Endometrium (tissue), 2 donors: ENCODE measurements at regions not wholly inside any gene's neighbourhood (a gene's known extent, or its start where the extent isn't known, plus 50 kb on each side); places are given as distances from the start of the nearest gene placed in this dataset.

Source experiments
- FAIRE-seq: peaks from 2 replicates; lab custom pipeline; 2012; peaks lifted over from hg19 to GRCh38; lab: Jason Lieb, UNC
- donor health status: control.
- donor health status: control.

DNA sequence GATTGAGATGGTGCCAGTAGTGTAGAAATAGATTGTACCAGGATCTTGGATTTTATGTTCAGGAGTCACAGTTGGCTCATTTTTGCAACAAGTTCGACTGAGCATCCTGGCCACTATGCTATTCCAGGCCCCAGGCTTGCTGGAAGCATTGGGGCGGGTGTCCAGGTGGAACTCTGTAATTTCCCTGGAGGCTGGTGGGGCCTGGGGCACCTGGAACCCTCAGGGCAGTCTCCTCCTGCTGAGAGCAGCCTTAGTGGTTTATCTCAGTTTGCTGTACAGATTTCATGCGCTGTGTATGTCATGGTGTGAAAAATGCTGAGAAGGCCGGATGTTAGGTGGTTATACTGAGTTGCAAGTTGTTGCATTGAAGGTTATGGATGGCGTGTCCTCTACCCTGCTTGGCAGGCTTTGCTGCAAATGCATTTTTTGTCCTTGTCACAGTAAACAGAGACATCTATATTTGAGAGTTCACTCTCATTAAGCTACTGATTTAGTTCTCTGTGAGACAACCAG is 135.1 kb upstream of the MYLIP start:
- FAIRE-seq, result no peak

DNA sequence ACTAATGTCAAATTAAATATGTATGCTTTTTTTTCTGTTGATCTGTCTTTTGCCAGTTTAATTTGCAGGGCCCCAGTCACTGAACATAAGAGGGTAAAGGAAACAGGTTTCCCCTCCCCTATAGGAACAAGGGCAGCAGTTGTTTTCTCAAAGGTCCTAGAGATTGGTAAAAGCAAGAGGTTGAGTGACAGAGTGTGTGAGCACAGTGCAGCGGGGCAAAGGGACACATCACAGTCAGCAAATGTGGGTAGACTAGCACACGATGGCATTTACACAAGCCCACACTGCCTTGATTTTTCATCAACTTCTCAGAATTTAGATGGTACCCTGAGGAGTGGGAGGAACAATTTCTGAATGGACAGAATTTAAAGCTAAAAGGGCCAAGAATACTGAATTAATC is 138.7 kb upstream of the MYLIP start:
- no peak for FAIRE-seq

DNA sequence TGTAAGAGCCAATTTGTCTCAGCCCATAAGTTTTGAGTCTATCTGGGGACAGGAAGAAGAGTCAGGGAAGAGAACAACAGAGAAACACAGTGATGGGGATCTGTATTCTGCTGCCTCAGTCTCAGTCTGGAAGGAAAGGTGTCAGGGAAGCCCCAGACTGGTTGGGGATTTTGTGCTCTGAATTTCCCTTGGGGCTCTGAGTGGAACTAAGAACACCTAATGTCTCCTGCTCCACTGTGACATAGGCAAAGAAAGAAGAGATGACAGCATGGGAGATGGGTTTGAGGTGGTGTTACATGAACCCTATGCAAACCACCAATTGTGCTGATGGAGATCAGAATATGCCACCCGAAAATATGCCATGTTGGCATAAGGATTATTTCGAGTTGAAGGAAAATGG is 139.5 kb upstream of the MYLIP start:
- FAIRE-seq, result no peak

DNA sequence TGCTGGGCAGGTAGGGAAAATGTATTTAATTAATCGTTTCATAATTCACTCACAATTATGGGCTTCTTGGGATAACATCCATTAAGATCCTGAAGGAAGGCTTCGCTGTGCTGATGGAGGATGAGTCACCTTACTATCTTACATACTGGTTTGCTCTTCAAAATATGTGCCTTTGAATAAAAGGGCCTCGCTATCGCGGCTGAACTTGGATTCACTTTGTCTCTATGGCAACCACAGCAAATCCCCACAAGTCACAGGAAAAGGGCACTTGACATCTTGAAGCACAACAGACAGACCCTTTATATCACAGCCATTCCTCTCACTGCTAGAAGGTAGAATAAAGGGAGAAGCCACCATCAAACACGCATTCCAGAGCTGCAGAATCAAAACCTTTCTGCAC is 141.3 kb upstream of the MYLIP start:
- no peak for FAIRE-seq

DNA sequence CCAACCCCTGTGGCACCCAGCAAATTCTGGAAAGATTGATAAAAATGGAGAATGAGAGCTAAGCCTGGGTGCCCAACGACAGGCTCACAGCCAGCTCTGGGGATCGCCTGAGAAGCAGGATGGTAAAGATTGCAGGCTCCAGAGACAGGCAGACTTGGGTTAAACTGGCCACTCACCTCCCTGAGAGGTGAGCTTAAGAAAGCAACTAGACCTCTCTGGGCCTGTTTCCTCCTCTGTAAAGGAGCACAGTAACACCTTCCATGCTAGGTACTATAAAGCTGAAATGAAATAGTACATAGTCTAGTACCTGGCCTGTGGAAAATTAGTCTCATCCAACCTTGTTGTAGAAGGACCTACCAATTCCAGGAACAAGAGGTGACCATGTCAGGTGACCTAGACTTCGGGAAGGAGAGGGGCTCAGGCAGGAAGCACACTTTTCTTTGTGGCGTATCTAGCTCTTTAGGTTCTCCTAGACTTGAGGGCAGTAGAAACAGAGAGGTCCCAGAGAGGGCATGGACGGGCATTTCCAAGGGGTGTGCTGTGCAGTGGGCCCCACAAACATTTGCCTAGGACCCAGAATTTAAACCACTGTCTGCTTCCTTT is 142.8 kb upstream of the MYLIP start:
- no peak for FAIRE-seq

DNA sequence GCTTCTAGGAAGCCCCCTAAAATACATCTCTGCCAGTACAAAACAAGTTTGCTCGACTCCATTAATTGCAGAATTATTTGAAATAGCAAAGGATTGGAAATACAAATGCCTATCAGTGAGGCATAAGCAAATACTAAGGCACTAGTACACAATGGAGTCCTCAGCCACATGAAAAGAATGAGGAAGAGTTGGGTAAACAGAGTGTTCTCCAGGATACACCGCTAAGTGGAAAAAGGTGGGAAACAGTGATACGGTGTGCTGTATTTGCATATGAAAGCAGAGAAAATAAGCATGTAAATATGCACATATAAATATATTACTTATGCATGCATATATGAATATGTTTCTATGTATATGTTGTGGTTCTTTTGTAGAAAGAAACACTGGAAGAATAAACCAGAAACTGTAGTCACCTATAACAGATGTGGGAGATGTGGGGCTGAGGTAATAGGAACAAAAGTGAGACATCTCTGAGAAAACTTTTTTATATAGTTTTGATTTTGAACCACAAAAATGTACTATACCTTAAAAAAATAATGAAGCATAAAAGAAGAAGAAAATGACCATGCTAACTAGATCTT is 143.4 kb upstream of the MYLIP start:
- no peak for FAIRE-seq

DNA sequence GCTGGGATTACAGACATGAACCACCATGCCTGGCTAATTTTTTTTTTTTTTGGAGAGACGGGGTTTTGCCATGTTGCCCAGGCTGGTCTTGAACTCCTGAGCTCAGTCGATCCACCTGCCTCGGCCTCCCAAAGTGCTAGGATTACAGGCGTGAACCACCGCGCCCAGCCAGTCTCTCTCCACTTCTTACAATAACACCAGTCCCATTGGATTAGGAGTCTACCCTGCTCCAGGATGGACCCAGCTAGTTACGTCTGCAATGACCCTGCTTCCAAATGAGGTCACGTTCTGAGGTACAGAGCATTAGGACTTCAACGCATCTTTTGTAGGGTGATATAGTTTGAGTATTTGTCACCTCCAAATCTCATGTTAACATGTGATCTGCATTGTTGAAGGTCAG is 146.9 kb upstream of the MYLIP start:
- no peak for FAIRE-seq

DNA sequence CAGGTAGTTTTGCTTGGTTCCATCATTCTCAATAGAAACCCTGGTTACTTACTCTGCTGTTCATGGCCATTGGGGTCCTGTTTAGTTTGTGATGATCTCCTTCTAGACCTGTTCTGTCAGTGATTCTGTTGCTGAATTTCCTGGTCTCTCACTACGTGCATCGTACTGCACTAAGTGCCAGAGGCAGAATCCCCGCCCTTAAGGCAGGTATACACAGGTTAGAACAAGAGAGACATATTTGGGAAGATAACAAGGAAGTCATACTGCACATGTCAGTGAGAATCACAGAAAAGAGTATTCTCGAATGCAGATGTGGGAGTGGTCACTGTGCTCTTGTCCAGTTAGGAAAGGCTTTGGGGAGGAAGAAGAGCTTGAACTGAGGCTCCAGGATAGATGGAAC is 148.1 kb upstream of the MYLIP start:
- FAIRE-seq, result no peak

DNA sequence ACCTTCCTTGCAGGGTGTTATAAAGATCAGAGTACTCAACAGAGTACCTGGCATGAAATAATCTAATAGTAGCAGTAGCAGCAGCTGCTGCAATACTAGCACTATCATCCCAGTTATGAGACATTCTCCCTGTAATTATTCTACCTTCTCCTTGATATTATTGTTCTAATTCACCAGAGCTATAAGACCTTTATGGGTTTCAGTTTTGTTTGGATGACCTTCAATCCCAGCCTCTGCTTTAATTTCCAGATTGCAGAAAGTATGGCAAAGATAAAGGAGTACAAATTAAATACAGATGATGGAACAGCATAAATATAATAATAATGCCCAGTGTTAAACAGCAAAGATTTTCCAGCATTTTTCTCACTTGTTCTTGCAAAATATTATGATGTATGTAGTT is 150.5 kb upstream of the MYLIP start:
- peak; percentile 91 for FAIRE-seq

DNA sequence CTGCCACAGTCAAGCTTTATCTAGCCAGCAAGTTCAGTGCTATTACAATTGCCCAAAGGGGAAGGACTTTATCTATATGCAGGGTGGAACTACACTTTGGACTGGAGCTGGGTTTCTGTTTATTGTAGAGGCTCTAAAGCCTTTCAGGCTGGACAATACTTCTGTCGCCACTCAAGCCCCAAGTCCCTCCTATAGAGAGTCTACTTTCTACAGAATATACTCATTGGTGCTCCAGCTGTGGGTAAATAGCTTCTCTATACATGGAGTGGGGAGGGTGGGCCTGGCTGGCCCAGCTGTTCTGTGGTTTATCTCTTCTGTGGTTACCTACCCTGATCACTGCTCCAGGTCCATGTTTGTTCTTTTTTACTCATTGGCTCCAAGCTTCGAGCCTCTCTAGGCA is 151.8 kb upstream of the MYLIP start:
- FAIRE-seq, result no peak

DNA sequence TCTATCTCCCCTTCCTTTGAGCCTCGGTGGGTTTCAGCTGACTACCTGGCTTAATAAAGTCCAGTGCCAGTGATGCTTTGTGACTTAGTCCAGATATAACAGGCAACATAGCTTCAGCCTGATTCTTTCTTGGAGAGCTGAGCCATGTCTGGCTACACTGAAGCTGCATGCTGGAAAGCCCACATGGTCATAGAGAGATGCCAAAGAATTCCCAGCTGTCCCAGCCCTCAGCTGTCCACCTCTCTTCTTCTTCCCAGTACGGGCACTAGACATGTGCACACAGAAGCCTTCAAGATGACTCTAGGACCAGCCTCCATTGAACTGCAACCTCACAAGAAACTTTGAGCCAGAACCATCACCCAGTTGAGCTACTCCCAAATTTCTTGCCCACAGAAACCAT is 154.1 kb upstream of the MYLIP start:
- no peak for FAIRE-seq

DNA sequence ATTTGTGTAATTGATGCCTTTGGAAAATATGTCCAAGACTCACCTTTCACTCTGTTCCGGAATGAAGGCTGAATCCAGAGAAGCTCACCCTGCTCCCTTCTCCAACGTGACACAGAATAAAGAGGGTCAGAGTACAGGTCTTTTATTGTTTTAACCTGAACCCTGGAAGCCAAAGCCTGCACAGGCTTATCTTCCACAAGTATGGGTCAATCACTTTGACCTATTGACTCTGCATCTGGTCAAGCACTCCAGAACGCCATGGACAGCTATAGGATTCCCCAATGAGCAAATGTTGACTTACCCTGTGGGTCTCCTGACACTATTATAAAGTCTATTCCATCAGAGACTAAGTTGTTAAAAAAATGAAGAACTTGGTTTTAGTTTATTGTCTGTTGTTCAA is 158.4 kb upstream of the MYLIP start:
- no peak for FAIRE-seq

DNA sequence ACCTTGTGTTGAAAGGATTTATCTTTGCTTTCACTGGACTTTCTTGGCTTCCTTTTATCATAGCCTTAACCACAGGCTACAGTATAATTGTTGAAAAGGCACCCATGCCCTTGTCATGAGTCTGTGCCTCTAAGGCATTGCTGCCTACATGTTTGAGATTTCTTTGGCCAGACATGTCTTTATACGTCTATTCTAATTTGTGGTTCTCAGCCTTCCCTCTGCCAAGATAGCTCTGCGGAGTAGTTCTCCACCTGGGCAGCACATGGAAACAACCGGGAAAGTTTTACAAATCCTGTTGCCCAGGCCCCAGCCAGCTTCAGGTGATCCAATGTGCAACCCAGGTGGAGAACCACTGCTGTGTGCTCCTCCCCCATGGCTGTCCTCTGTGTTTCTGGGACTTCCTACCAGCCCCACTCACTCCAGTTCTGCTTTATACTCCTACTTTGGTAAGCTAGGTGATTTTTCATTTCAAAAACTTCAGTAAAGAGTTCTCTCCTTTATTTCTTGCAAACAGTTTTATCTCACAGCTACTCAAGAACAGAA is 159.6 kb upstream of the MYLIP start:
- no peak for FAIRE-seq

DNA sequence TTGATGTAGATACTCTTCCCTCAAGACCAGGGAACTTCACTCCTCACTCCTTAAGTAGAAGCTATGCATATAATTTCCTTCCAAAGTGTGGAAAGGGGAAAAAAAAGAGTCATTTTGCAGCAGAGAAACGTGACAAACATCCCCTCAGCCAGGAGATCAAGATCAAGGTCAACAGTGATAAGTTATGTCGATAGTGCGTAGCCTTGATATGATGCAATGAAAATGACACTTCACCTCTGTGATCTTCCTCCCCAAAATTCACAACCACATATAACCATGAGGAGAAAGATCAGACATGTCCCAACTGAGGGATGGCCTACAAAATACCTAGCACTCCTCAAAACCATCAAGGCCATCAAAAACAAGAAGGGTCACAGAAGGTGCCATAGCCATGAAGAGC is 160.4 kb upstream of the MYLIP start:
- FAIRE-seq, result no peak

DNA sequence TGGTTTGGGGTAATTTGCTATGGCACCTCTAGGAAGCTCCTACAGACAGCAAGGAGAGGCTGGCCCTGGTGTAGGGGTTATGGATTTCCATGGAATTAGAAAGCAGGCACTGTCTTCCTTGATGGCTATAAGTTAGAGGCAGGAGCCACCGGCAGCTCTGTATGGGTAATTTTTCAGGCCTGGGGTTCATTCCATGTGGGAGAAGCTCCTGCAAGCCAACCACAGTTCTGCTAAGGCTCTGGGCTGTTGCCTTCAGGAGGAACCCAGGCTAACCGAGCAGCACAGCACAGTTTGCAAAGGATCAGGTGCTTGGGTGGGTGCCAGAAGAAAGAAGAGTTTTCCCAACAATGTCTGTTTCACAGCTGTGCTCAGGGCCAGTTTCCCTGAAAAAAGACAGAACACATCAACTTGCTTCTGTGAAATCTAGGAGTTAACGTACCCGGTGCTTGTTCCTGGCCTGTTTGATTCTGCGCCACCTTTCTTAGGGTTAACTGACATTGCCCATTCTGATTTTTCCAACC is 162.8 kb upstream of the MYLIP start:
- no peak for FAIRE-seq

DNA sequence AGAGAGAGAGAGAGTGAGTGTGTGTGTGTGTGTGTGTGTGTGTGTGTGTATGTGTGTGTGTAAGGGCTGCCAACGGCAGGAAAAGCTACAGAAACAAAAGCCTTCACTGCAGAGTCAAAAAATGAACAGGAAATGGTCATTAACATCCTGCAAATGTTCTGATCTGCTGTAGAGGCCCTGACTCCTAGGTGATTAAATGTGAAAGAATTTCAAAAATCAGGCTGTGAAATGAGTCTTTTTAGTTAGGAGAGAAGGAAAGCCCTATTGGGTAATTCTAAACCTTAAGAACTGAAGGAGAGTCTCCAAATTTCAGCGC is 166.5 kb upstream of the MYLIP start:
- no peak for FAIRE-seq

DNA sequence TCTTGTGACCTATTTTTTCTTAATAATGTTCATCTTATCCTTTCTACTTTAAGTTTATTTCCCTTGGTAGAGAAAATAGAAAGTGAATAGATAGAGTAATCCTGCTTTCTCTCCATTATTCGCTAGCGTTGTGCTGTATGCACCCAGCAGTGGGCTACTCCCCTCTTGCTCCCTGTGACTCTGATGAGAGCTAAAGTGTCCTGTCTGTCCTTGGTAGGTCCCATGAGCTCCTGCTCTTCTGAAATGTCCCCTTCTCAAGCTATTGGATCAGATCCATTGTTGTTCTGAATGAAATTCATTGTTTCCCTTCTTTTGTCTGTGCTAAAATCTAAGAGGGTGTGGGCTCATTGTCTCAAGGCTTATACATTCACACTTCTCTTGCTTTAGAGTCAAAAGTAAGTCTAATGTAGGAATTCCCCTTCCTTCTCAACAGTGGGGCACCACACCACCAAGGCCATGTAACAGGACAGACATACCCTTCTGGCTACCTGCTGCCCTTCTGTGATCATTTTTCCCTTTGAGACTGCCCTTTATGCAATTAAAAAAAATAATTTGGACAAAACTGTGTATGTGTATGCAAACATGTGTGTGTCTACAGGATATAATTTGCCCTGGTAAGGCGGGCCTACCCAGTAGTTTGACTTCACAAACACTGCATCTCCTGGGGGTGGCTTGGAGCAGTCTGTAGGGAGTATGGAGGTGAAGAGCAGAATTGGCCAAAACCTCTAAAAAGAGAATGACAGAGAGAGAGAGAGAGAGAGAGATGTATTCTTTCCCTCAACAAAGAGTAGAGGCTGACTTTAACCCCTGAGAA is 167.0 kb upstream of the MYLIP start:
- no peak for FAIRE-seq

DNA sequence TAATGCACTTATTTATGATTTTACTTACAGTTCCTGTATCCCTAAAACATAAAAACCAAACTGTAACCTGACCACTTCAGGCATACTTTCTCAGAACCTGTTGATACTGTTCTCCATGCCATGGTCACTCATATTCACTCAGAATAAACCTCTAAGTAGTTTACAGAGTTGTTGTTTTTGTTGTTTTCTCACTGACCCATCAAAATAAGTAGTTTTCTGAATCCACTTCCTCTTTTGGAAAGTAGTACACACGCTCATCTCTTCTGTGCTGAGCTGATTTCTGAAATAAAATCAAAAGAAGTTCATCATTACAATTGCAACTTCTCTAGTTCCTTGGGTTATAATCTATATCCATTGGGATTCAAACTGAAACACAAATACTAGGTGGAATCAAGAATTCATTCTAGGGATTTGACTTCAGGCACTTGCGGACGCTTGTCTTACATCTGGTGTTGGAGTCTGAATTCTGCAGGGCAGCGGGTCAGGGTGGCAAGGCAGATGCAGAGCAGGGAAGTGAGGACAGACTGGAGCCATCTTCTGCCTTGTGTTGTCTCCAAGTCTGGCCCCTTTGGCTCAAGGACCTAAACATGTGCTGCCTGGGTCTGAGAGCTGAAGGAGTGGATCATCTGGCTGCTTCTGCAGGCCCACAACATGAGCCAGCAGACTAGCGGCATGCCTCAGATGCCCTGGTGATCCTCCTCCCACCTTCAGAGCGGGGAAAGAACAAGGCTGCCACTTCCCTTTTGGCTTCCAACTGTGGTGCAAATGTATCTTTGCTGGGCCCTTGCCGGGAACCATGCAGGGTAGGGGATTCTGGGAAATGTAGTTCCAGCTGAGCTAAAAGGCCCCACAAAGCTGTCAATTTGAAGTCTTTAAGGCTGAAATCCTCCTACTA is 167.9 kb upstream of the MYLIP start:
- FAIRE-seq, result no peak

DNA sequence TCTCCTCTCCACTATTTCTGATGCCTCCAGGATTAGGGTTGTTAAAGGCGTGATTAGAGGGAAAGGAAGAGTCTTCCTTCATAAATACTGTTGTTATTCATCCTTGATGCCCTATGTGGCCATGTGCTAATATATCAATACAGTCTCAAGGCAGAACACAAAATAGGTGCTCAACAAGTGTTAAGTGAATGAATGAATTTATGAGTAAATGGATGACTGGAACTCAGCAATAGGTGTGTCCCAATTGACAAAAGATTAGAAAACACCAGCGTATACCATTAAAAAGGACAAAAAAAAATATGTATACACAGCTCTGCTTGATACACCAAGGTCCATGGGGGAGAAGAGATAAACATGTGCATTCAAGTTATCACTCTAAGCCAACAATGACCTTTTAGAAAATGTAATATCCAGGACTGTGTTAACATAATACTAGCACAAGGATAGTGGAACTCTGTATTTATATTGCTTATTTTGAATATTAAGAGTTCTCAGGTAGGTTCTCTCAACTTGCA is 171.2 kb upstream of the MYLIP start:
- no peak for FAIRE-seq

DNA sequence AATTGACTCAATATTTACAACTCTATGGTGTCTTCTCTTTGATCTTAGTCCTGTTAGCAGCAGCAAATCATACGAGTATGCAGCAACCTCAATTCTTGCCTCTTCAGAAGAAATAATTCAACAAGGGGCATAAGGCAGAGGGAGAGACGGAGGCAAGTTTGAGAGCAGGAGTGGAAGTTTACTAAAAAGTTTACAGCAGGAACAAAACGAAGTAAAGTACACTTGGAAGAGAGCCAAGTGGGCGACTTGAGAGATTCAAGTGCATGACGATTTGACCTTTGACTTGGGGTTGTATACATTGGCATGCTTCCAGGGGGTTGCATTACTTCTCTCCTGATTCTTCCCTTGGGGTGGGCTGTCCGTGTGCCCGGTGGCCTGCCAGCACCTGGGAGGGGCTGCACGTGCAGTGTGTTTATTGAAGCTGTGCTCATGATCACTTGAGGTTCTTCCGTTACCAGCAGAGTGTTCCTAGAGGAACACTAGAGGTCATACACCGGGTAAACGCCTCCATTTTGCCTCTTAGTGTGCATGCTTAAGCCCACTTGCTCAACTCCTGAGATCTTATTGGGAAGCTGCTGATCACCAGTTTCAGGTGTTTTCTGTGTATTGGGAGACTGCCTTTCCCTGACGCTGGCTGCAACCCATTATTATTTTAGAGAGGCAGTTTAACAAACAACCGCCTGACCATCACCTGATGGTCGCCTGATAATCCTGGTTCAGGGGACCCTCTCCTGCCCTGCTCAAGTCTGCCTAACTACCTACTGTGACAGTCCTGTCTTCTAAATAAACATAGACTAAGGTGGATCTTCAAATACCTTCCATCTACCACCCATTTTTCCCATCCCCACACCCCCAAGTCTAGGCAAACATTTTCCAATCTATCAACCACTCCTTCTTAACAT is 172.4 kb upstream of the MYLIP start:
- no peak for FAIRE-seq

DNA sequence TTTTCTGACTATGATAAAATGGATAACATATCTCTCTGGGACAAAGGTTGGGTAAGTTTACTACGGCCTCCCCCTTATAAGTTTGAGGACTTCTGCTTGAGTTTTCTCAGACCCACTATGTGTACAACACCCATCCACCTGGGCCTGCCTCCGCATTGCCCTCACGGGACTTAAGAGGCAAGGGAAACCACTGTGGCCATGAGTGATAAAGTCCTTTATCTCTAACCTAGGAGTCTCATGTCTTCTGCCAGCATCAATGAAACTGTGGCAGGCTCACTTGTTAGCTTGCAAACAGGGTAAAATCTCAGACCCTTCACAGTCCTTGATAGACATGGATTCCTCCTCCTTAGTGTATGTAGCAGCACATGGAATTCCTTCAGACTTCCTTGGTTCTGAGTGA is 173.4 kb upstream of the MYLIP start:
- FAIRE-seq, result no peak
